GM19193 (cell line): ENCODE measurements at regions not wholly inside any gene's neighbourhood (a gene's known extent, or its start where the extent isn't known, plus 50 kb on each side); places are given as distances from the start of the nearest gene placed in this dataset.

Experiments used
- POLR2A ChIP-seq: IDR thresholded peaks from 4 replicates; pipeline ENCODE4 v1.6.1; 2011; ENCODE audit not compliant: insufficient read depth, insufficient read length; ENCODE audit errors: extremely low read depth

DNA sequence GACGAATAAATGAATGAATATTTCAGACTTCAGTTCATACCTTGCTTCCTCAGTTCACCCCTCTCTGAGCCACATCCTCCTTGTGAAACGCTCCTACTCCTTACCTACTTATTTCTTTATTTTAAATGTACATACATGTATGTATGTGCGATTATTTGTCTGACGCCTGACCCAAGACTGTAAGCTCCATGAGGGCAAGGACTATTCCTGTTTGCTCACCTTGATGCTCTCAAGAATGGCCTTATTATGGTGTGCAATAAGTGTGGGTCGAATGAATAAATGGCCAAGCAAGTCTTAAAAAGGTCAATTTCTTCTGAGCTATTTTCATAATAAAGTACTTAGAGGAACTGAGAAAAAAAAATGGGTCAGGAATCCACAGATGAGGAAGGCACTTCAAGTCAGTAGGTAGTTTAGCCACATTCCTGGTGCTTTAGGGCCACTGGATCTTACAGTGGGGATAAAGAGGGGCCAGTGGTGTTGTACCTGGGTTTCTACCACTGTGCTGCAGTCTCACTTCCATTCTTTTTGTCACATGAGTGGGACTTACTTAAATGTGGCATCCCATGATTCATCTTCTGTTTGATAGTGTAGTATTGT lies 74.7 kb downstream of the SDC1 start:
- no peak for TF ChIP-seq POLR2A

DNA sequence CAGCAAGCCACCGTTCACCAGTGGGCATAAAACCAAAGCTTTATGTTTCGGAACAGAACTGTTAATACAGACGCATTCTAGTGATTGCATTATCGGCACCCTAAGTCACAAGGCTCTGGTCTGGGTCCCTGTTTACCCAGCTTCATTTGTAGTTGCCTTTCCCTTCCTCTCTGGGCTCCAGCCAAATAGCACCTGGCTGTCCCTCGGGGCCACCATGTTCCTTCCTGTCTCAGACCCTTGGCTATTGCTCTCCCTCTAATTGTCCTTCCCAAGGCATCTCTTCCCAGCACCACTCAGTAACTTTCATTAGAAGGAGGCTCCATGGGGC lies 75.3 kb downstream of the SDC1 start:
- TF ChIP-seq POLR2A, result no peak

DNA sequence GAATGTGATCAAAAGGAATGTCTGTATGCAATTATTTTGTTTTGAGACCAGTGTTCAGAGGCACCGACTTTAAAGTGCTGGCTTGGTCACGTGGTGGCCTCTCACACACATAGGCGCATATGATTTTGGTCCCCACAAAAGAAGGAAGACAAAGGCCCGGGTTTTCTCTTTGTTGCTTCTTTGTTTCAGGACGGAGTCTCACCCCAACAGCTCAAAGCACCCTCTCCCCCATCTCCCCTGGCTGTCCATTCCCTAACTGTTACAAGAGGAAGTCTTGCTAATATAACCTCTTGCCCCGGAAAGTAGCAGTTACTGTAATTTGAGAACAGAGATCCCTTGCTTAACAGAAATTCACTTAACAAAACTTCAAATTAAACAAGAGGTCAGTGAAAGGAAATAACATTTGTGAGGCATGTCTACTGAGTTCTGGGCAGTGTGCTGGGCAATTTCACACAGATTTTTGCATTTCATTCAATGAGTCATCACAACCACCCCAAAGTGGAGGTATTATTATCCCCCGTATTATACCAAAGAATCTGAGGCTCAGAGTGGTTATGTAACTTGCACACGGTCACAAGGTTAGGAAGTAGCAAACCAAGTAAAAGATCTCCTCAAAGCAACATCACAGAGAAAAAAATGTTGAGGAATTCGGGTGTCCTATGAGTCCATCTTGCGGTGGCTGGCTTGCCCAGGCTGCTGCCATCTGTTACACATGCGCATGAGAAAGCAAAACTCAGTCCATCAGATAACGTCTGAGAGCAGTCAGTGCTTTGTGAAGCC lies 75.8 kb downstream of the SDC1 start:
- TF ChIP-seq POLR2A, result no peak

DNA sequence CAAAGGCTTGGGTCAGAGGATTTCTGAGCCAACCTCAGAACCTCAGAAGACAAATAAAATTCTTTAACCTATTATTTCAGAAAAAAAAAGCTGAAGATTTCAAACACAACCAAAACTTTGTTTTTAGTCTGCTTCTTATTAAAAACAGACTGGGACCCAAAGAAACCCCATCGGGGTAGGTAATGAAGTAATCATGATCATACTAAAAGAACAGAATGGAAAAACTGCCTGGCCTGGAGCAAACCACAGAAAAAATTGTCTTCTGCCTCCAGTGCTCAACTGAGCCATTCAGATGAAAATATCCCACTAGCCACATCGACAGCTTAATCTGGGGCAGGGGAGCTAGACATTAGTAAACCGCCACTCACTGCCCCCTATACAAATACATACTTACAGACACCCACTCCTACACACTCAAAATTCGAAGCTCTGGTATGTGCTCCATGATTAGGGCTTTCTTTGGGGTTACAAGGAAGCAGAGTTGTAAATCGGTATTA lies 76.5 kb downstream of the SDC1 start:
- no peak for TF ChIP-seq POLR2A

DNA sequence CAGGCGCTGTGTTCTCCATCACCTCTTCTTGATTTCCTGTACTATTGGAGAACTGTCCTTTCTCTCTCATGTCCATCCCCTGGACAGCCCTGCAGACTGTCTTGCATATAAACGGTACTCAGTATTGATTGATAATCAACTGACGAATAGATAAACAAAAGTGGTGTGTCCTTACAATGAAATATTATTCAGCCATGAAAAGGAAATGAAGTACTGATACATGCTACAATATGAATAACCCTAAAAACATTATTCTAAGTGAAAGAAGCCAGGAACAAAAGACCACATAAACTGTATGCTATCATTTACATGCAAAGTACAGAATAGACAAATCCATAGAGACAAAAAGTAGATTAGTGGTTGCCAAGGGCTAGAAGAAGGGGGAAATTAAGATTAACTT lies 77.6 kb downstream of the SDC1 start:
- TF ChIP-seq POLR2A, result no peak

DNA sequence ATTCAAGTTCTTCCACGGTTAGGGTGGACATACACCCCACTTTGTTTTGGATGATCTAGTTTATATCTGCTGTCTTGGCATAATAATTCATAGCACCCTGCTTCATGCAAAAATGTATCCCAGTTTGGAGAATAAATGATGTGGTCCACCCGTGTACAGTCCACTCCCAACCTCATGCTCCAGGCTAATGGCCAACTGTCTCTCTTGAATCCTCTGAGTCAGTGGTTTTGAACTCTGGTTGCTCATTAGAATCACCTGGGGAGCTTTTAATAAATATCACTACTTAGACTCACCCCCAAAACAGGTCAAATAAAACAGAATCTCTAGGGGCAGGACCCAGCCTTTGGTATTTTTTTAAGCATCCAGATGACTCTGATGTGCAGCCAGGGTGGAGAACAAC lies 78.5 kb downstream of the SDC1 start:
- no peak for TF ChIP-seq POLR2A

DNA sequence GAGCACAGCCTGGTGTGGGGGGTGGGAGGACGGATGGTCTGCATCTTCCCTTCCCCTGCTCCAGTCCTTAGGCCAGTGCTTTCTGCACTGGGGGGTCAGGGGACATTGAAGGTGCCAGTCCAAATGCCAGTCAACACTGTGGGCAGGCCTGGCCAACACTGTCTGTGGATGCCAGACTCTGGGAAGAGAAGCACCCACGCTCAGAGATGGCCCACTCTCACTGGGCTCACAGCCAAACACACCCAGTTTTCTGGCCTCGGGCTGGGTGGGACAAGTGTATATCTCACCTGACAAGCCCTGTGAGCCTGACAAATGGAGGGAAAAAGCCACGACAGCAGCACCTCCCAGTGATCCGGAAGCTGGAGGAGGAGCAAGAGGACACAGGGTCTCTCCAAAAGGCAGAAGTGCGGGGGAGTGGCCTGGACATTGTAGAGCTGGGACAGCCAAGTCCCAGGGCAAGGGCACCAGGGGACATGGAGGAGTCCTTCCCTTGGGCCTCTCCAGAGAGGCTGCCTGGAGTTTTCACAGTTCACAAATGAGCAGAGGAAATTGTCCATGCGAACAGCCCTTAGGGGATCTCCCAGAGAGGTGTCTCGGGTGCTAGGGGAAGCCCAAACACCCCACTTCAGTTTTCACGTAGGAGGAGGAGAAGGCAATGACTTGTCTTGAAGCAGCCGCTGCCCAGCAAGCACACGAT lies 79.3 kb downstream of the SDC1 start:
- TF ChIP-seq POLR2A, result peak; percentile 47

DNA sequence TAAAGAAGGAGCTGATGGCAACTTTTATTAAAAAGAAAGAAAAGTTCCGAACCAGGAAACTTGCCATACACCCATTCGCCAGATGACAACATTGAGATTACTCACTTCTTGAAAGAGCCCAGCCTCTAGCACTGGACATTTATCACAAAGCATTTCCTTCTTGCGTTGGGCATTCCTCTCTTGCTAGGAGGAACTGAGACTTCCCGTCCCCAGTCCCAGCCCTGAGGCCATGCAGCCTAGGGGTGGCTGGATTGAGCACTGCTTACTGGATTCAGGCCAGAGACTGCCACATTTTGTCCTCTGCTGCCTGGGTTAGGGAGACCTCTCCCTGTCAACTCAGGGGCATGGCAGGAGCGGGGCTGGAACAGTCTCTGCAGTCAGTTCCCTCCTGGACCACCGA lies 80.1 kb downstream of the SDC1 start:
- TF ChIP-seq POLR2A, result no peak

DNA sequence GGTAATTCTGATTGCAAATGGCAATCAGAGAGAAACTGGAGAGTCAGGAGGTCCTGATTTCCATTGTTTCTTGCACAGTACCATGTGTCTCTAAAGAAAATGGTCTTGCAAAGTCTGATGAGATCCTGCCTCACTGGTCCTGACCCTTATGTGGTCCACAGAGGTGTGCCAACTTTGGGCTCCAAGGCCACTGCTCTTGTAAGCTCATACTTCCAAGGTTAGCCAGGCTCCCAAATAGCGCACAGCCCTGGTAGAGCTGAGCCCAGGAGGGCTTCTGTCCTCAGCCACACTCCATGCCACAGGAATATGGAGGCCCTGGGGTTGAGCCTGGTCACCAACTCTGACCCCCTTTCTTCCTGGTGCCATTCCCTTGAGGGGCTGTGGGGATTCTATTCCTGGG lies 80.7 kb downstream of the SDC1 start:
- TF ChIP-seq POLR2A, result no peak

DNA sequence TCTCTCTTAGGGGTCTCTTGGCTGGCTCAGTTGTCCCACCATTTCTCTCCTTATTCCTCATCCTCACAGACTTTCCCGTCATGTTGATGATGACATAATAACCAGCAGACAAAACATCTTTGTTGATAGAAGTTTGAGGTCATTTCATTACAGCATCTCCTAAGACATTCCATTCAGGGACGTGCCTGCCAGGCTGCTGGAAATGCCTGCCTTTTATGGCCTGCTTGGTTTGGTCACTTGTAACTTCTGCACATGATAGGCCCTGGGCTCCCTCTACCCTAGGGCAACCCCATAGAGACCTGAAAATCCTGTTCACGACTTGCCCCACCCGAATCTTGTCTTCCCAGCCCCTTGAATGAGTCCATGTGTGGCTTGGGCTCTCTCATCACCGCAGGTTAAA lies 81.7 kb downstream of the SDC1 start:
- TF ChIP-seq POLR2A, result no peak

DNA sequence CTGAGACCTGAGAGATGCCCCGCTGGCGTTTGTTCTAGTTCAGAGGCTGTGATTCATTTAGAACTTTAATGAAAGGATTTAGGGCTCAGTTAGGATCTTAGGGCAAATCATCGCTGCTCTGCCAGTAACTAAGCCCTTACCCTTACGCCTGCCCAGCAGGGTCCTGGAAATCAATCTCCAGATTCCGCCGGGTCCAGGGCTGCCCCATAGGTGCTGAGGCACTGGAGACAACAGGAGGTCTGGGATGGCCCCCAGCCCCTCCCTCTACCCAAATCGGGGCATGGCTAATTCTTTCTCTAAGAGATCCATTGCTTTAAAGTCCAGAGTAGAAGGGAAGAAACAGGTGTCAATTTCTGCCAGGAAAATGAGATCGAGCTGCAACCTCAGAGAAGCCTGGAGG lies 83.1 kb downstream of the SDC1 start:
- no peak for TF ChIP-seq POLR2A

DNA sequence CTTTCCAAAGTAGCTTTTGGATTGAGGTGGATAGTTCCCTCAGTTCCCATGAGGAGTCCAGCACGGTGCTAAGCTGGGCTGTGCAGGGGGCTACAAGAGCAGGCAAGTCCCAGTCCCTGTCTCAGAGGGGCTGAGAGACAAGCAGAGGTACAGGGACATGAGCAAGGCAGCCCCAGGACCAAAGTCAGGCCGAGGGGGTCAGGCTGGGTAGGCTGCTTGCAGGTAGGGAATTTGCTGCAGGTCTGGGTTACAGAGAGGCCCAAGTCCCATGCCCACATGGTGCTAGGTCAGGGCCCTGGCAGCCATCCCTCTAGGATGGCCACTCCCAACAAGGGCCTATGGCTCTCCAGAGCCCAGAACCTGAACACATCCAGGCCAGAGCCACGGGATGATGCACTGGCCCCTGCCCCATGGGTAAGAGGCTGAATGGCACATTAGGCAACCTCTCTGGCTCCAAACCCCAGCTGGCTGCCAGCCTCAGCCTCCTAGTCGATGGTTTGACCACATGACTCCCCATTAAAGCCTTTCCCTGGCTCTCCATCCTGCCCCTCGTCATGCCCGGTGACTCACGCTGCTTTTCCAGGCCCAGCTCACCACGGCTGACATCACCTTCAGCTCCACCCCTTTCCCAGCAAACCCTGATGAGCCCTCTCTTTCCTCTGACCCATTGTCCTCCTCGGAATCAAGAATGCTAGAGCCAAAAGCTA lies 83.7 kb downstream of the SDC1 start:
- no peak for TF ChIP-seq POLR2A

DNA sequence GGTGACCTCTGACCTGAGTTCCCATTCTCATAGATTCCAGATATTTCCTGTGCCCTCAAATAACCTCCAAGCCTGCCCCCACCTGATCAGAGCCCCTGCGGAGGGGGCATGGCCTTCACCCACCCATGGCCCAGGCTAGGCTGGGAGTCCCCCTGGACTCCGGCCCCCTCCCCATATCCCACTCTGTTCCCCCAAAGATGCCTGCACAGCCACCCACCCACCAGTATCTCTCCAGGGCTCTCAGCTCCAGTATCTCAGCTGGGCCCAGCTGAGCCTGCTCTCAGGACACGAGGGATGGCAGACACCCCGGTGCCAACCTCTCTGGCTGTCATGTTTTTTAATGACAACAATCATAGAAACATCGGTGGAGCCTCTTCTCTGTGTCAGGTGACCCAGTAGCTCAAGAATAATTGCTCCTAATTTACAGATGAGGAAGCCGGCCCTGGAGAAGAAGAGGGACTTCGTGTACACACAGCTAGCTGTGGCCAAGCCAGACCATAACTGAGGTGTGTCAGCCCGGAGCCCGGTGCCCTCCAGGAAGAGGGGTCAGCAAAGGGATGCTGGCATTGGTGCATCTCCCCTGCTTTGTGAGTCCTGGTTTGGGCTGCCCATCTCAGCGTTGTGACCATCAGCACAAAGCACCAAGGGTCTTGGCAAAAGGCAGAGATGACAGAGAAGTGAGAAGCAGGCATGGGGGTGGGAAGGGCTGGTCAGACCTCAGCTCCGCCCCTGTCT lies 84.4 kb downstream of the SDC1 start:
- TF ChIP-seq POLR2A, result no peak

DNA sequence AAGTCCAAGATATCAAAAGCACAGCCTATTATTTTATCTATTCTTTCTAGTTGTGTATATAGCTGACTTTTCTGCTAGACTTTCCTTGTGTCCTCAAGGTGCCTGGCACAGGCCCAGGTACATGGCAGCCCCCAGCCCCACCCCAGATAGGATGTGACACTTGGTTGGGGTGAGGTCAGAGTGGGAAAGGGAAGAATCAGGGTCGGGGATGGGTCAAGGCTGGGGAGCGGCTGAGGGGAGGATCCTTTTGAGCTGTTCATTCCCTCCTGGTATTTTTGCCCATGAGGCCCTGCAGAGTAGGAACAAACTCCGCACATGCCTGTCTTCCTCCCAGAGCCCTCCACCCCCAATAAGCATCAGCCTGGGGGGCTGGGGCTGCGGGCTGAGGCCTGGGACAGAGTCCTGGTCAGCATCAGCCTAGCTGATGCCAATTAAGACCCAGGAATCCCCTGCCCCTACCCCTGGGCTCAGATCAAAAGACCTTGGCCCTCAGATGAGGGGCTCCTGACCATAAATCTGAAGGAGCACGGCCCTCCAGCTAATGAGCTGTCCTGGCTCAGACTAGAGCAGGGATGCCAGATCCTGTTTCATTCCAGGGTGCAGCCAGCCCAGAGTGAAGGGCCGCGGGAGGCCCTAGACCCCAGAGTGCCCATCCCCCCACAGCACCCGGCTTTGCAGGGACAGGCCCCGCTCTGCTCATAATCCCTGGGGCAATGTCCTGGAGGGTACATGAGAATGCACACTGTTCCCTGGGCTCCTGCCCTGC lies 85.3 kb downstream of the SDC1 start:
- TF ChIP-seq POLR2A, result no peak
